ENCODE measurements at regions not wholly inside any gene's neighbourhood (a gene's known extent, or its start where the extent isn't known, plus 50 kb on each side); places are given as distances from the start of the nearest gene placed in this dataset.

- WGBS (ENCODE audit: extremely low coverage, insufficient read length, low lambda C conversion rate), result no CpG with 5 or more reads among the region's 4 CpGs
- H3K14ac ChIP-seq (ENCODE audit: insufficient read depth, low read length), result no peak overlapping the region
- no peak overlapping the region for H3K4ac ChIP-seq (ENCODE audit: low read depth, low read length)
- no peaks in the 10 kb centered on the region for H3K79me1 ChIP-seq (ENCODE audit: insufficient read depth, low read depth, low read length, poor library complexity, severe bottlenecking)
- H3T11ph ChIP-seq (ENCODE audit: low read length), result no peak overlapping the region
- H2BK12ac ChIP-seq (ENCODE audit: insufficient read length, low read depth, low read length), result no peak overlapping the region
- H3K36me3 Mint-ChIP-seq (ENCODE audit: insufficient read depth in 1 of 3, low read depth in 3 of 3), result no peaks in the 10 kb centered on the region
- H3K4me1 ChIP-seq (ENCODE audit: insufficient read depth, low read length), result peaks cover 2% of the 10 kb centered on the region; the same call in 1 of the 2 replicates
- H3K23ac ChIP-seq (ENCODE audit: insufficient read length, low read depth, low read length), result no peak overlapping the region
- H2BK120ac ChIP-seq (ENCODE audit: low read depth, low read length, poor library complexity, severe bottlenecking), result no peak overlapping the region
- H3K79me2 ChIP-seq (ENCODE audit: insufficient read depth, low read length), result no peaks in the 10 kb centered on the region
- no peak overlapping the region for H2BK5ac ChIP-seq (ENCODE audit: insufficient read length, low read length)
- H3K9me3 Mint-ChIP-seq, result no peaks in the 10 kb centered on the region
- no peak overlapping the region for H3K27ac Mint-ChIP-seq
- H3K9ac ChIP-seq (ENCODE audit: extremely low read depth, insufficient read length, low read length), result no peak overlapping the region
- DNase-seq, result no peak
- H2AK5ac ChIP-seq (ENCODE audit: insufficient read length, low read length), result no peak overlapping the region
- H4K91ac ChIP-seq (ENCODE audit: insufficient read length, low read depth, low read length), result no peak overlapping the region
- no peak overlapping the region for H4K5ac ChIP-seq (ENCODE audit: insufficient read length, low read depth, low read length)
- H3K27me3 ChIP-seq (ENCODE audit: insufficient read depth, low read length), result no peaks in the 10 kb centered on the region
- no peak overlapping the region for H3K4me2 ChIP-seq (ENCODE audit: insufficient read depth, insufficient read length, low read length)
- no peak overlapping the region for H2BK15ac ChIP-seq (ENCODE audit: low read depth, low read length)
- no peak overlapping the region for H2BK20ac ChIP-seq (ENCODE audit: low read depth, low read length, poor library complexity, severe bottlenecking)
- peaks cover 19 to 23% of the 10 kb centered on the region in 2 experiments for H3K4me1 Mint-ChIP-seq
- H3K27me3 Mint-ChIP-seq (ENCODE audit: low read depth), result no peaks in the 10 kb centered on the region
- H3K18ac ChIP-seq (ENCODE audit: insufficient read length, low read depth, low read length), result no peak overlapping the region
- no peaks in the 10 kb centered on the region for H3K9me3 ChIP-seq (ENCODE audit: control insufficient read depth, low read depth, low read length)
- H3K4me3 Mint-ChIP-seq, result no peak overlapping the region
- H3K23me2 ChIP-seq (ENCODE audit: insufficient read length, low read depth, low read length, poor library complexity, severe bottlenecking), result no peaks in the 10 kb centered on the region
- no peaks in the 10 kb centered on the region for H4K20me1 ChIP-seq (ENCODE audit: control insufficient read depth, insufficient read depth, insufficient read length)
- no peak for TF ChIP-seq CTCF (conservative IDR thresholded peaks at IDR 0.05)
- H2AFZ ChIP-seq (ENCODE audit: low read length), result no peak overlapping the region
- H4K8ac ChIP-seq (replicated peaks; ENCODE audit: insufficient read length, low read depth, low read length), result no peak overlapping the region
- H3K56ac ChIP-seq (ENCODE audit: insufficient read length, low read depth, low read length), result no peak overlapping the region
- H3K27ac ChIP-seq (ENCODE audit: insufficient read length, low read depth, low read length), result no peak overlapping the region
Observed at GRCh38 chr15:53836618-53837017, 77.2 kb upstream of the WDR72 start.
